GM04504 (cell line): ENCODE measurements at regions not wholly inside any gene's neighbourhood (a gene's known extent, or its start where the extent isn't known, plus 50 kb on each side); places are given as distances from the start of the nearest gene placed in this dataset.

Source experiments
- DNase-seq: peaks from one replicate; pipeline ENCODE4 v3.0.0-alpha.2; 2012; ENCODE audit warnings: low read depth

- no peak for DNase-seq
Observed at GRCh38 chr2:41853427-41854191, 194.2 kb upstream of the PKDCC start.

GRCh38 chr2:41854227-41854626 is 193.6 kb upstream of the PKDCC start:
- no peak for DNase-seq

- DNase-seq: no peak
Observed at GRCh38 chr2:41856946-41857345, 190.9 kb upstream of the PKDCC start.

- no peak for DNase-seq
Observed at GRCh38 chr2:41859615-41860514, 188.0 kb upstream of the PKDCC start.

- no peak for DNase-seq
Observed at GRCh38 chr2:41863062-41863461, 184.8 kb upstream of the PKDCC start.

GRCh38 chr2:41865263-41865662 is 182.6 kb upstream of the PKDCC start:
- no peak for DNase-seq

GRCh38 chr2:41867553-41867952 is 180.3 kb upstream of the PKDCC start:
- DNase-seq: no peak

- DNase-seq: no peak
Observed at GRCh38 chr2:41869542-41870264, 178.1 kb upstream of the PKDCC start.

- no peak for DNase-seq
Observed at GRCh38 chr2:41870265-41870585, 177.6 kb upstream of the PKDCC start.

- DNase-seq: no peak
Observed at GRCh38 chr2:41871080-41871479, 176.7 kb upstream of the PKDCC start.

- DNase-seq: no peak
Observed at GRCh38 chr2:41872646-41873045, 175.2 kb upstream of the PKDCC start.

- no peak for DNase-seq
Observed at GRCh38 chr2:41873102-41874031, 174.5 kb upstream of the PKDCC start.

- no peak for DNase-seq
Observed at GRCh38 chr2:41877114-41877678, 170.6 kb upstream of the PKDCC start.

GRCh38 chr2:41878056-41878455 is 169.8 kb upstream of the PKDCC start:
- no peak for DNase-seq

- no peak for DNase-seq
Observed at GRCh38 chr2:41878716-41879234, 169.0 kb upstream of the PKDCC start.

- no peak for DNase-seq
Observed at GRCh38 chr2:41879235-41879916, 168.4 kb upstream of the PKDCC start.

GRCh38 chr2:41880561-41881243 is 167.1 kb upstream of the PKDCC start:
- no peak for DNase-seq

- no peak for DNase-seq
Observed at GRCh38 chr2:41881249-41881648, 166.6 kb upstream of the PKDCC start.

GRCh38 chr2:41884718-41885117 is 163.1 kb upstream of the PKDCC start:
- DNase-seq: no peak

GRCh38 chr2:41886145-41886664 is 161.6 kb upstream of the PKDCC start:
- no peak for DNase-seq
